ENCODE measurements at regions not wholly inside any gene's neighbourhood (a gene's known extent, or its start where the extent isn't known, plus 50 kb on each side); places are given as distances from the start of the nearest gene placed in this dataset.

GRCh38 chr5:52709167-52709925 is 78.4 kb upstream of the ITGA1 start:
- no peak for DNase-seq (ENCODE audit: low read depth in 4 of 4, low spot score in 2 of 4)

GRCh38 chr5:52710310-52710971 is 77.3 kb upstream of the ITGA1 start:
- DNase-seq (ENCODE audit: low read depth in 4 of 4, low spot score in 2 of 4): no peak

GRCh38 chr5:52710972-52711596 is 76.6 kb upstream of the ITGA1 start:
- no peak for DNase-seq (ENCODE audit: low read depth in 4 of 4, low spot score in 2 of 4)

DNA sequence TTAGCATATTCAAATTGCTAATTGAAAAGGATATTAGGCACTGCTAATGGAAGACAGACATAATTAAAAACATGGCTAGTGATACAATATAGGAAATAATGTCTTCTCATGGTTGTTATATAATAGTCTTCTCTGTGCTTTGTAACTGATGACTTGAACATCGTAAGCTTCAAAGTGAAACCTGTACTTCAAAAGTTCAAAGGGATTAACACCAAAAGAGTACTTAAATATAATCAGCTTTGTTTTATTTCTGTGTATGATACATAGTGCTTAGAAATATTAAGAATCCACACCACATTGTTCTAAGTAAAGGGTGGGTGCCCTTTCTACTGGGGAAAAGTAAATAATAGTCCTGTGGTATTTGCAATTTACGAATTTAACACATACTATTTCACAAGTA is 75.4 kb upstream of the ITGA1 start:
- DNase-seq (ENCODE audit: low read depth in 4 of 4, low spot score in 2 of 4): no peak

GRCh38 chr5:52725065-52725746 is 62.5 kb upstream of the ITGA1 start:
- no peak for DNase-seq (ENCODE audit: low read depth in 4 of 4, low spot score in 2 of 4)

DNA sequence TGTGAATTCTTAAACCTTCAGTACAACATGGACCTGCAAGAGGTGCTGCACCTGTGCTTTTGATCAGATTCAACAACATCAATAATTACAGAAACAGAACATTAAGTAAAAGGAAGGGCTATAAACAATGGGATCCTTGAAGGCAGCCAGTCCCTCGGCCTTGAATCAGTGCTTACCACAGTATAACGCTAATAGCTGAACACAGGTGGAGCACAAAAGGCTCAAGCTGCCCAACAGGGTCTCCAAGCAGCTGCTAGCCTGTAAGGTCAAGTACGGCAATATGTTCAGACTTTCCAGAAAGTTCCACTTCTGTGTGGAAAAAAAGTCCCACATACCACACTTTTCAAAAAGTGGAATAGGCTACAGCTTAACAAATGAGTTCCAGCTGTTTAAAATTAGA is 61.9 kb upstream of the ITGA1 start:
- DNase-seq (ENCODE audit: low read depth in 4 of 4, low spot score in 2 of 4): peak in 1 of 4 donors; percentile 27

GRCh38 chr5:52727020-52727419 is 60.7 kb upstream of the ITGA1 start:
- no peak for DNase-seq (ENCODE audit: low read depth in 4 of 4, low spot score in 2 of 4)

GRCh38 chr5:52727576-52727975 is 60.1 kb upstream of the ITGA1 start:
- no peak for DNase-seq (ENCODE audit: low read depth in 4 of 4, low spot score in 2 of 4)

- no peak for DNase-seq (ENCODE audit: low read depth in 4 of 4, low spot score in 2 of 4)
These were observed 59.5 kb upstream of the ITGA1 start for GRCh38 chr5:52728224-52728623.

- no peak for DNase-seq (ENCODE audit: low read depth in 4 of 4, low spot score in 2 of 4)
These were observed 59.0 kb upstream of the ITGA1 start for GRCh38 chr5:52728686-52729085.

GRCh38 chr5:52731274-52732027 is 56.3 kb upstream of the ITGA1 start:
- no peak for DNase-seq (ENCODE audit: low read depth in 4 of 4, low spot score in 2 of 4)

GRCh38 chr5:52734557-52734956 is 53.2 kb upstream of the ITGA1 start:
- DNase-seq (ENCODE audit: low read depth in 4 of 4, low spot score in 2 of 4): no peak

GRCh38 chr5:52735139-52735538 is 52.6 kb upstream of the ITGA1 start:
- no peak for DNase-seq (ENCODE audit: low read depth in 4 of 4, low spot score in 2 of 4)
